ENCODE measurements at regions not wholly inside any gene's neighbourhood (a gene's known extent, or its start where the extent isn't known, plus 50 kb on each side); places are given as distances from the start of the nearest gene placed in this dataset.
"Not testable (repeated sequence)": the region's sequence is repeated elsewhere in the genome, so short reads cannot be mapped to it uniquely, and the experiment has no call there.

DNA sequence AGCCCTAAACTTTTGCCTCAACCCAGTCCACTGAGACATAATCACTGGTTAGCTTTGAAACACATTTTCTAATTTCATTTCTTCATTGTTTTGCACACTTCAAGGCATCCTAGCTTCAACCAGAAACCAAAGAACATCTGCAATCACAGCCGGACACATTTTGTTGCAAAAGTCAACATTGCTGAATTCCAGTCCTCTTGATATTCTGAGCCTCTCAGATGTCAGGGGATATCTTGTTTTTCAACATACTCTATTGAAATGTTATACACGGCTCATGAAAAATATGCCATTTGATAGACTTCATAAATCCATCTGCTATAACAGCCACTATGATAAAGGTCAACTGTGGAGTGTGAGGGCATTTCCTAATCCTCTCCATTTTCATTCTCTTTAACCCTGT lies 241.6 kb upstream of the PUDP start:
- no peak for DNase-seq

DNA sequence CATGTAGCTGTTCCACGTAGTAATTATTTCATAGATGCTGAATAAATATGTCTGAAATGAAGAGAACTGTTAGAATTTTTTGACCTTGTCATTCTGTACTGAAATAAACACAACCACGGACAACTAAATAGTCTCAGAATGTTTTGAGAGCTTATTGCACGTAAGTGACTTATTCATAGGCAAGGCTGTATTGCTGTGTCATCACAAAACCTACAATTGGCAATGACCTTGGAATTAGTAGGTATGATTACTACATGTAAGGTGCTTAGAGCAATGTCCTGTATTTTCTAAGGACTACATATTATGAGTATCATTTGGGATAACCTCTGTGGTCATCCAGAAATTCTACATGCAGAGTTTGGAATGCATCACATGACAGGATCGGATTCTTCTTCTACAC lies 237.2 kb upstream of the PUDP start:
- DNase-seq = no peak

DNA sequence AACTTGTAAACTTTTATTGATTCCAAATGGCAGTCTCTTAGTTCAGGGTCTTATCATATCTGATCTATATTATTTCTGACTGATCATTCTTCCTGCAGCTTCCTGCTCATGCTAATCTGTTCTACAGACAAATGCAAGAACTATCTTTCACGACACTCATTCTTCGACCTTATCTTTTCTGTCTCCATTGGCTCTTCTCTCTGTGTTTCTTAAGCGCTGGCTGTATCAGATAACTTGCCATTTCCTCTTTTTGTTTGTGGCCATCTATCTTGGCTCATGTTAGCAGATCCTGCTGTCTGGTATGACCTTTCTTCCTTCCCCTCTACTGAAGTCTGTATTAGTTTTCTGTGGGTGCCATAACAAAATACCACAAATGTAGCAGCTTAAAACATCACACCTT lies 230.5 kb upstream of the PUDP start:
- DNase-seq = no peak

DNA sequence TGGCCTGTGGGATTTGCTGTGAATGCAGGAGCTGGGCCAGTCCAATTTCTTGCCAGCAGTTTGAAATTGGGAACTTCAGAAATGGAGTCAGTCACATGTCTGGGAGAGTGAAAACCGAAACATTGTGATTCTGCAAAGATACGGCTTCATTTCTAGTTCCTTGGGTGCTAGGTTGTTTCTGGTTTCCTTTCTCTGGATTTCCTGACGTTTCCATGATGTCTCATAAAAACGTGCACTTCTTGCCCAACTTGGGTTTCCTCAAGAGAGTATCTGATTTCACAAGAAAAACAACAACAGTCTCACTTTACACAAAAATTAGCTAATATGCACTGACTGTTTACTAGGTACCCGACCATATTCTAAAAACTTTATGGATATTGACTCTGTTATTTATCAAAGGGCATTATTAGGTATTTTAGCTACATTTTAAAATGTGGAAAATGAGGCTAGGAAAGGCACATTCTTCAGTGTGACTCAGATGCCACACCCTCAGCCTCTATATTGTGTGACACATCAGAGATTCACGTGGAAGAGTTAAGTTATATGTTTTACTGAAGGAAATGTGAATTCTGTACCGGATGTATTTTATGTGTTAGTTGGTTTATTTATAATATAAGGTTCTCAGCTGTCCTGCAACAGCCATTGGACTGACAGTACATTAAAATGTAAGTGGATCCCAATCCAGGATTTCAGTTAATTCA lies 225.0 kb upstream of the PUDP start:
- DNase-seq = no peak

DNA sequence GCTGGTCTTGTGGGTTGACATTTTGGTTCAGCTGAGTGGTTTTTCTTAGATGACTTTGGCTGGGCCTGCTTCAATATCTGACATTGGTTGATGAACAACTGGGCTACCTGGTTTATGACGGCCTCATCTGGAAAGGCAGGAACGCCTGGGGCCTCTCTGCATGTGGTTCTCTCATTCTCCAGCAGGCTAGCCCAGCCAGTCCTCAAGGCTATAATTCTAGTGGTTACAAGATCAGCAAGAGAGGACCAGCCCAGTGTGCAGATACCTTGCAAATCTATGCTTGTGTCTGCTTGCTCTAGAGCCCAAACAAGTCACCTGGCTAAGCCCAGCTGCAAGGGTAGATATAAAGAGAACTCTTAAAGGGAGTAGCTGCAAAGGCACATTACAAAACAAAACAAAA lies 214.2 kb upstream of the PUDP start:
- DNase-seq = no peak

DNA sequence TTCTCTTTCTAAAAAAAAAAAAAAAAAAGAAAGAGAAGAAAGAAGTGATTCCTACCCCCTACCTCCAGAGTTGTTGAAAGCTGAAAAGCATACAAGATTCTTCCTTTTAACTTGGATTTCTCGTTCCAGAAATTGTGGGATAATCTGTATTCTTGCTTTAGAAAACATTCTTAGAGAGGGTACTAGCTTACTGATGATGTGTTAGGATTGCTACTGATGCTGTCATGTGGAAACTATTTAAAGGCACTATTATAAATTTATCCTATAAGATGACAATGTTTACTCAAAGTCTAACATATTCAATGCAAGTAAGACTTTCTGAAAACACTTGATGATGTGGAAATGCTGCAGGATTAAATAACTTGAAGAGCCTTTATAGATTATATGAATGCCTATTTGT lies 204.0 kb upstream of the PUDP start:
- no peak for DNase-seq

DNA sequence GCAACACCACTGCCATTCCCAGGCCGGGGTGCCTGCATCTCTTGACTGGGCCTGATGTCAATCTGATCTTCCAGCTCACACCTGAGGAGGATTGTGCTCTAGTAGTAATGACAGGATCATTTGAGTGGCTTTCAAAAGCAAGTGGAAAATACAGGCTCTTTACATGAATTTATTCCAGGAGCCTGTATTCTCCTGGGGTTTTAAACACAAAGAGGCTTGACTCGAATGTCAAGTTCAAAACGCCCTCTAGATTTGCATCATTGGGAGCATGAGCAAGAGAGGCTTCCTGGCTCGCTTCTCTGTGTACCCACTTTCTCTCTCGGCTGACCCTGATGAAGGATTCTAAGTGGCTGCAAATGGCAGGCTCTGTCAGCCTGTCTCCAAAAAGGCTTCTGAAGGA lies 199.5 kb upstream of the PUDP start:
- DNase-seq = no peak

DNA sequence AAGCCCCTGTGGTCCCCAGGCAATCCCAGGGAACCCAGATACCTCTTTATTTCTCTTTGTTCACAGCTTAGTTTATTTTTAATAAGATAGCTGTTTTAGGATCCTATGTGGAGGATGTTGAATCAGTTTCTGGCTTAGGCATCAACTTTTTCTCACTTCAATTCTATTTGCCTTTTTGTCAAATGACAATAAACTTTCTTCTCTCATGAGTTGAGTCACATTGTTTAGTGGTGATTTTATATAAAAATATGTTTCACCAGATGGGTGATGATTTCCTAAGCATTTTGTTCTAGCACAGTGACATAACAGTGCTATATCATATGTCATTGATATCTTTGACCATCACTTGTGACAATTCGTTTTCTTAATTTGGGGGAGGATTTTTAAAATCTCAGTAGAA lies 198.1 kb upstream of the PUDP start:
- DNase-seq = no peak

DNA sequence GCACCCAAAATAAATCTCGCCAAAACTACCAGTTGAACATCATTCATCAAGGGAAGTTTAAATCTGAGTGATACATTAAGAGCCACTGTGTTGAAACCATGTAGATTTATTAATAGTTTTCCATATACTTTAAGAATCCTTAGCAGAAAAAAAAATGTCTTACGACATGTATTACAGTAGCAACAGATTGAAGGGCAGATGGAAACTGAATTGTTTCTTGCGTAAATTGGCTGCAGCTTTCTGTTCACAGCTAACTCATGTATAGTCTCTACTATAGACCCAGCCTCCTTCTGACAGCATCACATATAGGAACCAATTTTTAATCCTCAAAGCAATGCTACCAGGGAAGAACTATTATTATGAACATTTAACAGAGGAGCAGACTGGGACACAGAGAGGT lies 195.2 kb upstream of the PUDP start:
- no peak for DNase-seq

DNA sequence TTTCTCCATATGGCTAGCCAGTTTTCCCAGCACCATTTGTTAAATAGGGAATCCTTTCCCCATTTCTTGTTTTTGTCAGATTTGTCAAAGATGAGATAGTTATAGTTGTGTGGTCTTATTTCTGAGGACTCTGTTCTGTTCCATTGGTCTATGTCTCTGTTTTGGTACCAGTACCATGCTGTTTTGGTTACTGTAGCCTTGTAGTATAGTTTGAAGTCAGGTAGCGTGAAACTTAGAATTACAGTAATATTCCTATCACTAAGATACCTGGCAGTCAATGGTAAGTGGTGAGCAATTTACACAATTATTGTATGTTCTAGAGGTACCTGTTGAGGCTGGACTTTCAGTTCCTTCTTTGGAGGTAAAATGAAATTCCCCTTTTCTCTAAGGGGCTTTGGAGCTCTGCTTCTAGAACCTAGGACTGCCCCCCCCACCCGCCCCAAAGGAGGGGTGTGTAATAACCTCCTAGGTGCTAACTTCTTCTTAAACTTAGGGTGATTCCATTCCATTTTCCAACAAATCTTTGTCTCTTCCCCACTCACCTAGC lies 187.9 kb upstream of the PUDP start:
- DNase-seq = not testable (repeated sequence)

DNA sequence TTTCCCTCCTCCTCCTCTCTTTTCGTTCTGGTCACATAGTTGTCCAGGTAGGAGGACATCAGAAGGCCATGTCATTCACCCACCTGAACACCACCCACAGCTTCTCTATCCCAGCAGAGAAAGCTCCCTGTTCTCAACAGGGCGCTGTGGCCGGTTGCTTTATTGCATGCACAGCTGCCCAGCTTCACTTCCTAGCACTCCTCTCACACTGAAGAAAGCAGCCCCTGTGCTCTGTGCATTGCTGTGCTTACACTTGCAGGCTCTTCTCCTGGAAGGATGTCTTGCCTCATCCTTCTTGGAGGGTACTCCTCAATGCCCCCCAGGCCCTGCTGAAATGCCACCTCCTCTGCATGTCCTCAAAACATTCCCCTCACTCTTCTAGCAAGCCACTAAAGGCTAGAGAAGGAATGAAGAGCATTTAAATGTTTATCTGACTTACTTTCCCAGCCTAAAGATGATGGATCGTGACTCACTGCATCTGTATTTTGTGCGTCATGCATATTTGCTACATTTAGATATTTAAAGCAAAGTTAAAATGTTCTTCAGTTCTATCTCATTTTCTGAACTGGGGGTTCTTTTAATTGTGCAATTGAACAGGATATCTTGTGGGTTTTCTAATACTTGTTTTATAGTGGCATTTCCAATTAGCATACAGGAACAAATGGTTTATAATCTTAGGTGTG lies 186.4 kb upstream of the PUDP start:
- DNase-seq = no peak

DNA sequence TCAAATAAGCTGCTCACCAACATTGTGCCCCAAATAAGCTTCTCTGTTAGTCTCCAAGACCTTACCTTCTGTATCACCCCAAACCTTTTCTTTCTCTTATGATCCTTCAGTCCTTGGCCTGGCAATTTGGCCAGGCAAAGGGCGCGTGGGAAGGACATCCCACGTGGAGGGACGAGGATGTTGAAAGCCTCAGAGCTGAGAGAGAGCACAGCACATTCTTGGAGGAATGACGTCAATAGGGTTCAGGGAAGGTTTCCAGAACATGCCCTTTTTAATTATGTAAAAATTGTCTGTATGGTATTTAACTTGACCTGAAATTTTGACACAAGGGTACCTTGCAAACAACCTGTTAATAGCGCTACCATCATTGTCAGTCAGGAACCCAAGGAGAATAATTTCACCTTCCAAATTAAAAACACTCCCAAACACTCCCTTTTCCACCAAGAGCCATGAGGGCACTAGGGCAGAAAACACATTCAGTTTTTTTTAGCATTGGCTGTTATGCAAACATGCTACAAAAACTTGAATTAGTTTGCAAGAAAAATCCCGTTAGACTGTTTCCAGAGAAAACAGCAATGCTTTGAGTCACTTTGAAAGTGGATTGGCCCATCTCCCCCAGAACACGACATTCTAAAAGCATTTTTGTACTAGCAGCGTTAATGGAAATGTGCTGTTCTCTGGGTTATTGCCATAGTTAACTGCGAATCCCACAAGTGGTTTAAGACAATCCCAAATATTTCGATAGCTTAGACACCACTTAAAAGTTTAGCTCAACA lies 183.2 kb upstream of the PUDP start:
- DNase-seq = peak in 7 of 56 donors; percentile 0 to 2 (median 1)

DNA sequence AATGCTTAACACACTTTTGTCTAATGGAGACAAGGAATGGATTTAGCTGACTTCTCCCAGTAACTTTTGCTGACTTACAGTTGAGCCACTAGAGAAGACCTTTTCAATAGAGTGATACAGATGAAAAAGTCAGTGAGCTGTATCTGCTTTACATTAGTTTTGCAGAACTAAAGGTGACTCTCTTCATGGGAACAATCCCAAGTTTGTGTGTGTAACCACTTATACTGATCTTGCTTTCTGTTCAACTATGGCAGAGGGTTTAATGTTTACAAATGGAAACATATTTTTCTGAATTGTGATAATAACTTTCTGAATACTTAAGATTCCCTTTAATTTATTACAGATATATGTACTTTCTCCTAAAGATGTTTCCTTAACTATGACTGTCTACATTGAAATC lies 182.6 kb upstream of the PUDP start:
- DNase-seq = no peak

DNA sequence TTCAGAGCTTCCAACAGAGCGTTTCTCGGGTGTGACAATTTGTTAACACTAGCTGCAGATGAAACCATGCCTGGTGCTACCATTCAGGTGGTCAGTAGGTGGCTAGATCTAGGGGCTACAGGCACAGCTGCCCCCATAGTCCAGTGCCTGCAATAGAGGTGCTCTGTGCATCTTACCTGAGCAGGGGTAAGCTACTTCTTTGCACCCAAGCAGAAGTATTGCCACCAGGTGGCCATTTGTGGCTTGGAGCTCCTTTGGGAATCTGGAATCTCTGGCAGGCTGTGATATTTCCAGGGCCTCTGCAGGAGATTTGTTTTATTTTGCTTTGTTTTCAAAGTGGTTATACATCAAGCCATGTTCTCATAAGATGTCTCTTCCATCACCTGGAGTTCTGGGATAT lies 170.7 kb upstream of the PUDP start:
- DNase-seq = no peak

DNA sequence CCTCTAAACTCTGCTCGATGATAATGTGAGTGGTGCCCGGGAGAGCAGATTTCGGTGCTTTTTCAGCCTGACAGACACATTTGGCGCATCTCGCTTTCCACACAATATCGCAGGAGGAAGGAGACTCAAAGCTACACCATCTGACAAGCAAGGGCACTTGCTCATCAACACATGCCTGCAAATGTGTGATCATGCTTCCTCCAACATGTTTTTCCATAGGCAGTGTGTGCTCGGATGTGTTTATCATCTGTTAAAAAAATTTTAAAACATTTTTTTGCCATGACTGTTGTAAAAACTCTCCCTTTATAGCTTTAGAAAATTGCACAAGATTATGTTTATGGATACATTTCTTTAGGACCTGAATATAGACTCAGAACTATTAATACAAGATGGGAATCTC lies 170.3 kb upstream of the PUDP start:
- DNase-seq = no peak

DNA sequence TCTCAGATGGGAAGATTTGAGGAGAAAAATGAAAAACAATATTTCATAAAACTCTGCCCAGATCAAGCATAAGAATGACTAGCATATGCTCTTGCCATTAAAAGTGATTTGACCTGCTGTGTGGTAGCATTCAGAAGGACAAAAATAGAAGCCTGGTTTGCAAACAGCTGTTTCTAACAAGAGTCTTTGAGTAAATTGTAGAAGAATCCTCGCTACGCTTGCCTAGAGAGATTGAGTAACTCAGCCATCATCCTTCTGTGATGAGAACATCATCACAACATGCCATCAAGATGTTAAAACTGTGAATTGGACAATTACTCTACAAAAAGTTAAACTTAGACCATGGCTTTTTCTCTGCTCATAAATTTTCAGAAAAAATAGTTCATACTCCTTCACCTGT lies 168.9 kb upstream of the PUDP start:
- DNase-seq = no peak

DNA sequence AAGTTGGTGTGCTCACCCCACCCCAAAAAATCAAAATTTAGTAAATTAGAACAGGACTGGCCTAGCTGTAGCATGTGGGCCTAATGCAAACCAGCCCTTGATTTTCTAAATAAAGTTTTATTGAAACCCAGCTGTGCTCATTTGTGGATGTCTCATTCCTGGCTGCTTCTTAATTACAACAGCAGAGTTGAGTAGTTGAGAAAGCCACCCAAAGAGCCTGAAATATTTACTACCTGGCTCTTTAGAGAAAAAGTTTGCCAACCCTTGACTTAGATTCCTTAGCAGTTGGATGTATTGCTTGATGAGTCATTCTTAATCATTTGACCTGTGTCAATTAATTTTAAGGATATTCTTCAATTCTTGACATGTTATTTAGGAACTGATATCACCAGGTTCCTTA lies 168.3 kb upstream of the PUDP start:
- DNase-seq = no peak

DNA sequence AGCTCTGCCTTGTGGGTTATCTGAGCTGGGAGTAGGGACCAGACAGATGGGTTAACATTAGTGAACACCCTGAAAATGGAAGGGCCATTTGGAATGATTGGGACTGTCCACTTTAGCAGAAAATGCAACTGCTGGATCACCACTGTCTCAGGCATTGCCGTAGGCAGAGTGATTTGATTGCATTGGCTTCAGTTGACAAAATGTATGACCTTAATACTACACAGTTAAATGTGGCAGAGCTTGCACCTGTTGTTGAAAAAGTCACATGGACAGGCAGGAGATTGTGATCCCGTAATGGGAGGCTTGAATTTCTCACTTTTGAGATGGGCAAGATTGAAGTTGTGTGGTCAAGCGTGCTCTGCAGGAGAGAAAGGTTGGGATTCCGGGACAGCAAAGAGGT lies 166.5 kb upstream of the PUDP start:
- no peak for DNase-seq

DNA sequence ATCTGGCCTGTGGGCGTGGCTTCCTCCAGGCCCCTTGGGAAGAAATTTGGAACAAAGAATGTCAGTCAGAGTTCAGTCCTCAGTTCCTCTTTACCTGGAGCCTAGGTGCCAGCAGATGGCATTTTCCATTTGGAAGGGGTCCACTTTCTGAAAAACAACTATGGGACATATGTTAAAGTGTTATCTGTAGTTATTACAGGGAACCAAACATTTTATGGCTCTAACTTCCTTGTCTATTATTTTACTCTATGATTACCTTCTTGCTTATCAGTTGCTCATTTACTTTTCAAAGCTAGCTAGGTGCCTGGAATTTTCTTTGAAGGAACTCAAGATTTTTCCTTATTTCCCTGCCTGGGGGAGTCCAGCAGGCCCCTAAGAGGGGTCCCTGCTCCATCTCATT lies 159.8 kb upstream of the PUDP start:
- DNase-seq = no peak

DNA sequence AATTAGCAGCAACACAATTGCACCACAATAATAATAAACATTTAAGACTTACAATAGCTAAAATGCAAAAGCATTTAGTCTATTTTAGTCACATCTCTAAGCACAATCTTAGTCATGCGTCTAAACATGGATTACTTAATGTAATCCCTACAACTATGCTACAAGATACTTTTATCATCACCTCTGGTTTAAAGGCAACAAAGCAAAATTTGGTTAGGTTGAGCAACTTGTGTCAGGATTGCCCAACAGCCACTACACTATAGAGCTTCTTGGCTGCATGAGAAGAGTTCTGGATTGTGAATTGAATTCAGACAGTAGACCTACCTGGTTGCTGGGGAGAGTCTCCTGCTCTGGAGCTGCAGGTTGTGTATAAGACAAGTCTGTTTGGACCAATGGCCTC lies 146.5 kb upstream of the PUDP start:
- DNase-seq = no peak

DNA sequence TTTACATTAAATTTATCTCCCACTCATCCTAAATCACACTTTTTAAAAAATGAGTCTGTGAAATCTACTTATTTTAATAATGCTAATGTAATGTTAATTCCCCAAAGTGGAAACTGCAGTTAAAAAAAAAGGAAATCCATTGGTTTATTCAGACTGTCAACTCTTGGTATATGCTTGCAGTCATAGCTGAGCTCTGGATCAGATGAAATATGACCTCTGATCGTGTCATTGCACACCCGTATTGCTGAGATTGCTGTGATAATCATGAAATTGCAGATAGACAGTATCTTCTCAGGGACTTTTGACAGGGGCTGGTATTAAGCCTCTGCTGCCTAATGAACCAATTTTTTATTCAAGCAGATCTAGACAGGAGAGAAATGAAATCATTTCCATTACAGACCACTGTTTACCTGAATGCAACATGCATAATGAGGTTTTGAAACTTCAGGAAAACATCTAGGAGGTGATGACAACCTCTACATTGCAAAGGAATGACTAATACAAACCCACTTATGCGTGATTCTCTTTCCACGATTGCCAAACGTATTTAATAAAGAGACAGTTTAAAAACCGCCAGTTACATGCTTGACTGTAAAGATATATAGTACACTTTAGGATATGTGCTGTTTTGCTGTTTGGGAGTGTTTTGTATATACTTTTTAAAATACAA lies 138.3 kb upstream of the PUDP start:
- no peak for DNase-seq

DNA sequence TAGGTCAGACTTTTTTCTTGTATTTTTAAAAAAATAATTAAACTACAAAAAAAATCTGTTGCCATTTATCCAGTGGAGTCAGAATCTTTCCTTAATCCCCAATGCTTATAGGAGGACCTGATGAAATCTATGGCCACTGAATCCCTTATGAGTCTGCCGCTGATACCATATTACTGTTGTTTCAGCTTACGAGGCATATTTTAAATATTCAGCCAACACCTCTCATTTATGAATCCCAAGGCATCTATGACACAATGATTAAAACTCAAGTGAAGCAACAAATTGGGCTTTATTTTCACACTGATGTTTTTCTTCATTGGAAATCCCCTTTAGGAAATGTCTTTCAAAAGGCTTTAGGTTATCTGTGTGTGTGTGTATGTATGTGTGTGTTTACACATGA lies 137.8 kb upstream of the PUDP start:
- no peak for DNase-seq

All from amygdala (tissue), 56 donors.